ENCODE measurements at regions not wholly inside any gene's neighbourhood (a gene's known extent, or its start where the extent isn't known, plus 50 kb on each side); places are given as distances from the start of the nearest gene placed in this dataset.

DNA sequence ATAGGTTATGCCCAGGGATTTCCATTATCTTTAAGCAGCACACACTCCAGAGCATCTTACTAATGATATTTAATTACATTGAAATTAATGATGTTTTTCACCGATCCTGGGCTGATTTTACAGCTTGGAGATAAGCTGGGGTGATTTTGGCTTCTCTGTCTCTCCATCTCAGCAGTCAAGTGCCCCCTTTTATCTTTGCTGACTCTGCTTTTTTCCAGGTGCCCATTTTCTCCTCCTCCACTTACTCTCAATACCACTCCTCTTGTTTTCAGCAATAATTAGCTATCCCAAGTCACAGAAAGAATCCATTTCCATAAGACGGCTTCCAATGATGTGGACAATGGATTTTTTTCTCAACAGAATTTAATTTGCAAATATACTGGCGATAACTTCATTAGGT is 266.7 kb downstream of the GBA3 start:
- Histone ChIP-seq H3K27ac (ENCODE audit: low read length) (no peak overlapping the region), H3K9me3 (ENCODE audit: insufficient read depth, low read depth, low read length) (no peaks in the 10 kb centered on the region), H3K36me3 (ENCODE audit: insufficient read depth, low read depth, low read length) (no peaks in the 10 kb centered on the region), H3K9ac (ENCODE audit: low read depth, low read length) (no peak overlapping the region), H3K27me3 (ENCODE audit: insufficient read depth, low read length) (no peaks in the 10 kb centered on the region), H3K4me3 (ENCODE audit: low read length) (no peak overlapping the region), H3K4me1 (ENCODE audit: insufficient read depth, low read length) (no peaks in the 10 kb centered on the region)

DNA sequence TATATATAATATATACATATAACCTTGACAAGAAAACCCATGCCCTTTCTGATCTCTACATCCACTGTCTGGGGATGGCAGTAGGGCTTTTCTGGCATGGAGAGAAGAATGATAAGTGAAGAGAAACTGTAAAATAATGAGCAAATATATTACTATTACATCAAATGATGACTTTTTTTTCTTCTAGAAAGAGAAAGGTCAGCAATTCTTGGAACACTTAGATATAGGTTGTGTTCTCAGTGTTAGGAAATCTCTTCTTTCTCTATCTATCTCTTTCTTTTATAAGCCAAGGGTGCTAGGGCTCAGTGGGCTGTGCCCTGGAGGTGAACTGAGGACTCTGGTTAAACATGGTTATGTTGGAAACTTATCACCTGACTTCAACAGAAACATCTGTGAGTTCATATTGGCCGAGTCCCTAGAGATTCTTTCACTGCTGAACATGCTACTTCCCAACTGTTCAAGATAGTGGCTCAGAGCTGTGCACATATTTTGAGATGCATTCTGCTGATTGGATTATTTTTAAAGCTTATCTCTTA is 265.1 kb downstream of the GBA3 start:
- Histone ChIP-seq H3K9ac (ENCODE audit: low read depth, low read length) (no peak overlapping the region), H3K27me3 (ENCODE audit: insufficient read depth, low read length) (no peaks in the 10 kb centered on the region), H3K9me3 (ENCODE audit: insufficient read depth, low read depth, low read length) (no peaks in the 10 kb centered on the region), H3K4me3 (ENCODE audit: low read length) (no peak overlapping the region), H3K27ac (ENCODE audit: low read length) (no peak overlapping the region), H3K36me3 (ENCODE audit: insufficient read depth, low read depth, low read length) (no peaks in the 10 kb centered on the region), H3K4me1 (ENCODE audit: insufficient read depth, low read length) (no peaks in the 10 kb centered on the region)

DNA sequence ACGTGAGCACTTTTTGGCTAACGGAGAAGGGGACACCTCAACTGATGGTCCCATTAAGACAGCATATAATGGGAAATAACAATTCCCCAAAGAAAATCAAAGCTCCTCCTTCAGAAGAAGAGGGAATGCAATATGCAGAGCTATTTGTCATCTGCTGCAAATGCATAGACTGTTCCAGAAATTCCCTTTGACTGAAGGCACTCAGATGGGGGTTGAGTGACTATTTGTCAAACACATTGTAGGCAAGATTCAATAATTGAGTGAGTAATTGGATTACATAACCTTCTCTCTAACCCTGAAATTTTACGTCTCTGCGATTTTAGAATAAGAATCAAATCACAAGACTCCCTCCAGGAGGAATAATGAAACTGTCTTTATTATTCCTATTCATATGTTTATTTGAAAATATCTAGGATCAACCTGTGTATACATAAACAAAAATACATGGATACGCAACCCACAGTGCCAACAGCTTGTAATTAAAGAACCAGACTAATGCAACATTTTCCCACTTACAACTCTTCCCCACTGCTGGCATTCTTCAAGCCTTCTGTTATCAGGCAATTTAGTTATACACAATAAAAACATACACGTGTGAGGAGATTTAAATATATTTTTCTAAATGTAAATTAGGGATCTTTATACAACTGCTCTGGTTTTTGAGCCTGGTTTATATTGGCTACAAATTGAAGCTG is 256.6 kb downstream of the GBA3 start:
- Histone ChIP-seq H3K4me1 (ENCODE audit: insufficient read depth, low read length) (no peaks in the 10 kb centered on the region), H3K9me3 (ENCODE audit: insufficient read depth, low read depth, low read length) (no peaks in the 10 kb centered on the region), H3K27me3 (ENCODE audit: insufficient read depth, low read length) (peaks cover 8% of the 10 kb centered on the region; the same call in 1 of the 2 replicates), H3K9ac (ENCODE audit: low read depth, low read length) (no peak overlapping the region), H3K4me3 (ENCODE audit: low read length) (no peak overlapping the region), H3K36me3 (ENCODE audit: insufficient read depth, low read depth, low read length) (no peaks in the 10 kb centered on the region), H3K27ac (ENCODE audit: low read length) (no peak overlapping the region)

DNA sequence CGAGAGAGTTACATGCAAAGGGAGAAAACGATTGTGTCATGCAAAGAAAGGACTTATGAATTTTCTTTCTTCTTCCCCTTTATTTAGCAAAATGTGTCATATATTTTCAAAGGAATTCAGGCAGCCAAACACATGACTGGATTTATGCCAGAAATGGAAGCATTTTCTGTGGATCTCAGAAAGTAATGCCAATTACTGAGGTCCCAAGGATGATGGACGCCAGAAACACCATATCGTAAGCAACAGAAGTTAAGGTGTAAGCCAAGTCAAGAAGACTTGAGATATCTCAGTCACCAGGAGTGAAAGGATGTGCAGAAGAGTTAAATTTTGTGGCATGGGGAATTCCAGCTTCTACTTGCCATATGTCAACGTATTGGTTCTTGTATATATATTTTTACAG is 255.1 kb downstream of the GBA3 start:
- Histone ChIP-seq H3K4me3 (ENCODE audit: low read length) (no peak overlapping the region), H3K9me3 (ENCODE audit: insufficient read depth, low read depth, low read length) (no peaks in the 10 kb centered on the region), H3K36me3 (ENCODE audit: insufficient read depth, low read depth, low read length) (no peaks in the 10 kb centered on the region), H3K4me1 (ENCODE audit: insufficient read depth, low read length) (no peaks in the 10 kb centered on the region; the same call in 1 of the 2 replicates), H3K27ac (ENCODE audit: low read length) (no peak overlapping the region), H3K27me3 (ENCODE audit: insufficient read depth, low read length) (peaks cover 17% of the 10 kb centered on the region), H3K9ac (ENCODE audit: low read depth, low read length) (no peak overlapping the region)

DNA sequence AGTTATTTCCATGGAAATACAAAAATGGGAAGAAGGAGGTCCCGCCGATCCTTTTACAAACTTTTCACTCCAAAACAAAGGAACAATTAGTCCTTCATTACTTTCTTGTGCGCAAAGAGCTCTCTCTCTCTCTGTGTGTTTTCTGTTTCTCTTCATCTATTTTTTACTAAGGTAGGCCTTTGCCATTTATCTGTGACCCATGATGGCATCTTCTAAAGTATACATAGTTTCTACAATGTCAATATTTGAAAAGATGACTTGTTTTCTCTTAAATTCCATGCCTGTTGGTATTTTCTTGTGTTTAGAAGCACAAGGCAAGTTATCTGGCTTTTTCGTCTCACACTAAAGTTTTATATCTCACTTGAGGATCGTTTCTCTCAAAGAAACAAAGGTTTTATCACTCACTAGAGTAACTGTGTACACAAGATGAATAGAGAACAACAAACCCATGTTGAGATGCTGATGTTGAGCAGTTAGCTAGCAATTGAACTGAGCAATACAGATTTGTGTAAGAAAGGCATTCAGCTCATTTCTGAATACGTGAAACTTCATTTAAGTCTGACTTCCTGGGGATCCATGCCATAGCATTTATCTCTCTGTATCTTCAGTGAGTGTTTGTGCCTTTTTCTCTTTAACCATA is 250.3 kb downstream of the GBA3 start:
- peaks cover 32% of the 10 kb centered on the region for H3K27me3 ChIP-seq (ENCODE audit: insufficient read depth, low read length)
- H3K9ac ChIP-seq (ENCODE audit: low read depth, low read length) = no peak overlapping the region
- no peaks in the 10 kb centered on the region for H3K9me3 ChIP-seq (ENCODE audit: insufficient read depth, low read depth, low read length)
- peaks cover 4% of the 10 kb centered on the region; the same call in 1 of the 2 replicates for H3K4me1 ChIP-seq (ENCODE audit: insufficient read depth, low read length)
- H3K4me3 ChIP-seq (ENCODE audit: low read length) = peak overlapping the region; percentile 0; the same call in 1 of the 2 replicates
- H3K27ac ChIP-seq (ENCODE audit: low read length) = no peak overlapping the region
- H3K36me3 ChIP-seq (ENCODE audit: insufficient read depth, low read depth, low read length) = no peaks in the 10 kb centered on the region

DNA sequence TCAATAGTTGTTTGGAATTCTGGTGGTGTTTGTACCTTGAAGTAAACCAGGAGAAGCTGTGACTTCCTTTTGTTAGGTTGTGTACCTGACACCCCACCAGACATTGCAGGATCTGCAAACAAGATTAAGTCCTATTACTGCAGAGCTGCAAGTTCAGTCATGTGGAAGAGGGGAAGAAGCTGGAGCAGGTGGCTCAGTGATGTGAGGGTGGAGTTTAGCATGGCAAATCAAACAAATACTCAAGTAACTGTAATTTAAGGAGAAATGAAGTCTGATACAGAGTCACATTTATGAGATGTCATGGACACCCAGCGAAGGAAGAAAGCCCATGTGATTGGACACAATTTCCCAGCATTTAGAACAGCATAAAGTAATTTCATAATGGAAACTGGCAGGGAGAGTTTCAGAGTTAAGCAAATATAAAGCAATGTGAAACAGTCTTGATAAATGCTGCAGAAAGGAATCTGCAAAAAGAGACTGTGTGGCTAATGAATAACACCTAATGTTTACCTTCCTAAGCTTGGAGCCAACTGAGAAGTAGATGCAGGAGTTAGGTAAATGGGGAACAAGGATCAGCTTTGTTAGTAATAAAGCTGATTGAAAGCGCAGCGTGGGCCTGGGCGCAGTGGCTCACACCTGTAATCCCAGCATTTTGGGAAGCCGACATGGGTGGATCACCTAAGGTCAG is 249.1 kb downstream of the GBA3 start:
- H3K4me3 ChIP-seq (ENCODE audit: low read length) = no peak overlapping the region
- H3K36me3 ChIP-seq (ENCODE audit: insufficient read depth, low read depth, low read length) = no peaks in the 10 kb centered on the region
- no peaks in the 10 kb centered on the region for H3K9me3 ChIP-seq (ENCODE audit: insufficient read depth, low read depth, low read length)
- H3K27me3 ChIP-seq (ENCODE audit: insufficient read depth, low read length) = peaks cover 32% of the 10 kb centered on the region
- H3K9ac ChIP-seq (ENCODE audit: low read depth, low read length) = no peak overlapping the region
- peaks cover 4% of the 10 kb centered on the region; the same call in 1 of the 2 replicates for H3K4me1 ChIP-seq (ENCODE audit: insufficient read depth, low read length)
- H3K27ac ChIP-seq (ENCODE audit: low read length) = no peak overlapping the region

DNA sequence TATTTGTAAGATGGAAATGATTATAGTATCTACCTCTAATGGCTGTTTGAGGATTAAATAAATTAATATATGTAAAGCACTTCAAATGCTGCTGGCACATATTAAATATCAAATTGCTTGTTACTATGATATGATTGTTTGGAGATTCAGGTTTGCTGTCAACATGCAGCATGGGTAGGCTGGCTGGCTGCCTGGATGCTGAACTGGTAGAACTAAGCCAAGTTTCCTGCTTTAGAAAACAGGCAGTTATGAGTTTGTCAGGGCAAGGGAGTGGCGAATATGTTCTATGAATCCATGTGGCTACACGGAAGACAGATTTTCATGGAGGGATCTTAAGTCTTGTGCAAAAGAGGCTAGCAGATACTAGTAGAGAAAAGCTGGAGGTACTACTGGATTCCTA is 239.6 kb downstream of the GBA3 start:
- H3K9ac ChIP-seq (ENCODE audit: low read depth, low read length) = no peak overlapping the region
- H3K9me3 ChIP-seq (ENCODE audit: insufficient read depth, low read depth, low read length) = no peaks in the 10 kb centered on the region
- H3K4me3 ChIP-seq (ENCODE audit: low read length) = no peak overlapping the region
- no peaks in the 10 kb centered on the region for H3K4me1 ChIP-seq (ENCODE audit: insufficient read depth, low read length)
- no peaks in the 10 kb centered on the region for H3K36me3 ChIP-seq (ENCODE audit: insufficient read depth, low read depth, low read length)
- no peak overlapping the region for H3K27ac ChIP-seq (ENCODE audit: low read length)
- H3K27me3 ChIP-seq (ENCODE audit: insufficient read depth, low read length) = no peaks in the 10 kb centered on the region

DNA sequence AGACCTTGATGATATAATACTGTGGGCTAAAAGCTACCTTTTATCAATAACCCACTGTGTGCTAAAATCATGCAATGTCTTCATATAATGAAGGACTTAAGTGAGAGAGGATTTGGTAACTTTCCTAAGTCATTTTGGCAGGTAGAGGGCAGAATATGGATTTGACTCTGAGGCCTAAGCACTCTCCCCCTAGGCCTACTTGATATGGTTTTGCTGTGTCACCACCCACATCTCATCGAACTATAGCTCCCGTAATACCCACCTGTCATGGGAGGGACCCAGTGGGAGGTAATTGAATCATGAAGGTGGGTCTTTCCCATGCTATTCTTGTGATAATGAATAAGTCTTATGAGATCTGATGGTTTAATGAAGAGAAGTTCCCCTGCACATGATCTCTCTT is 229.7 kb downstream of the GBA3 start:
- H3K27ac ChIP-seq (ENCODE audit: low read length) = no peak overlapping the region
- H3K9me3 ChIP-seq (ENCODE audit: insufficient read depth, low read depth, low read length) = peaks cover 15% of the 10 kb centered on the region; the same call in 1 of the 2 replicates
- no peaks in the 10 kb centered on the region for H3K36me3 ChIP-seq (ENCODE audit: insufficient read depth, low read depth, low read length)
- no peak overlapping the region for H3K9ac ChIP-seq (ENCODE audit: low read depth, low read length)
- H3K4me3 ChIP-seq (ENCODE audit: low read length) = no peak overlapping the region
- no peaks in the 10 kb centered on the region for H3K27me3 ChIP-seq (ENCODE audit: insufficient read depth, low read length)
- H3K4me1 ChIP-seq (ENCODE audit: insufficient read depth, low read length) = no peaks in the 10 kb centered on the region

DNA sequence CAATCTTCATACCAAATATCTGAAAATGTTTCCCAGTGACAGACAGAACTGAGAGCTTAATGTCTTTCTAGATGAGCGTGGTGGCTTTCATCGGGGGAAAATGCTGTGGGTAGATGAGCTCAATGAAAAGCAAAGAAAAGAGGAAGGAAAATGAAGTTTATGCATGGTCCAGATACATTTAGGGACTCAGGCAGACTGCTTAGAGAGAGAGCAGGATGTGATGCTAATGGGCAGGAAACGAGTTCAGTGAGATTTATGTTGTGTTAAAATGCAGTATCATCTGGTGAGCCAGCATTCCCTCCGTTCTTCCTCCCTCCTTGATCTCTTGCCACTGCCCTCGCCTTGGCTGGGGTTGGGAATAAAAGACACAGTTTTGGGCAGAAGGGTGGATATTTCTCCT is 229.2 kb downstream of the GBA3 start:
- no peaks in the 10 kb centered on the region for H3K4me1 ChIP-seq (ENCODE audit: insufficient read depth, low read length)
- no peak overlapping the region for H3K9ac ChIP-seq (ENCODE audit: low read depth, low read length)
- H3K36me3 ChIP-seq (ENCODE audit: insufficient read depth, low read depth, low read length) = no peaks in the 10 kb centered on the region
- H3K4me3 ChIP-seq (ENCODE audit: low read length) = no peak overlapping the region
- H3K27me3 ChIP-seq (ENCODE audit: insufficient read depth, low read length) = no peaks in the 10 kb centered on the region
- peaks cover 15% of the 10 kb centered on the region; the same call in 1 of the 2 replicates for H3K9me3 ChIP-seq (ENCODE audit: insufficient read depth, low read depth, low read length)
- no peak overlapping the region for H3K27ac ChIP-seq (ENCODE audit: low read length)

DNA sequence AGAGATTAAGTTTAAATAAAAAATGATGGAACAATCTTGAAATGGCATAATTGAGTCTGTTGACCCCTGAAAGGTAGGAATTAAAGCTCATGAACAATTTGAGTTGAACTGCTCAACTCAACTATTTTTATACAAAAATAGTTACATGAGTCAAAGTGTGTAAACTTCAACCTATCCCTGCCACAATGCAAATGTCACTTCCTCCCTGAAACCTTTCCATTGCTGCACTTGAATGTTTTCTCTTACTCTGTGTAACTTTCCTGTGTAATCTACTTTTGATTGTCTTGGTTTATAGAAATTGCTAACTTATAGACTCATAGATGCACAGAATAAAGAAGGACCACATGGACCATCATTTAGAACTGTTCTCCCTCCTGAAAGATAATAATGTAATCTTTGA is 218.5 kb downstream of the GBA3 start:
- H3K27me3 ChIP-seq (ENCODE audit: insufficient read depth, low read length) = no peaks in the 10 kb centered on the region
- no peaks in the 10 kb centered on the region for H3K9me3 ChIP-seq (ENCODE audit: insufficient read depth, low read depth, low read length)
- H3K36me3 ChIP-seq (ENCODE audit: insufficient read depth, low read depth, low read length) = no peaks in the 10 kb centered on the region

DNA sequence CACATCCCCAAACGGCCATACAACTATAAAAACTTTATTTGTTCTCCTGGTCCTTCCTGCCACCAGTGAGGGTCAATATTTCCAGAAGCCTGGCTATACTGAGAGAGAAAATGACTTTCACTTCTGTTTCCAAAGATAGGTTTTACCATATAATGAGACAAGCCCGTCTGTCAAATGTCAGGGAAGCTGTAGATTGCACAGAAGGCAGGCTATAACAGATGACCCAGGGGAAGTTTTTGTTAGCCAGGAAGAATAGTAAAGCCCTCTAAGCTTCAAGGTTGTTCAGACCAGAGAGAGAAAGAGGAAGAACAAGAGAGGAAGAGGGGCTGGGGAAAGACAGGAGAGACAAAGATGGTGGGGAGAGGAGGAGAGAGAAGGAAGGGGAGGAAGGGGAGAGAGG is 217.5 kb downstream of the GBA3 start:
- Histone ChIP-seq H3K4me3 (ENCODE audit: low read length) (no peak overlapping the region), H3K27ac (ENCODE audit: low read length) (no peak overlapping the region), H3K36me3 (ENCODE audit: insufficient read depth, low read depth, low read length) (no peaks in the 10 kb centered on the region), H3K9me3 (ENCODE audit: insufficient read depth, low read depth, low read length) (no peaks in the 10 kb centered on the region), H3K27me3 (ENCODE audit: insufficient read depth, low read length) (no peaks in the 10 kb centered on the region), H3K4me1 (ENCODE audit: insufficient read depth, low read length) (no peaks in the 10 kb centered on the region), H3K9ac (ENCODE audit: low read depth, low read length) (no peak overlapping the region)

More for the DNA sequence above, 218.5 kb downstream of the GBA3 start:
- Histone ChIP-seq H3K4me1 (ENCODE audit: insufficient read depth, low read length) (no peaks in the 10 kb centered on the region), H3K4me3 (ENCODE audit: low read length) (no peak overlapping the region), H3K27ac (ENCODE audit: low read length) (no peak overlapping the region), H3K9ac (ENCODE audit: low read depth, low read length) (no peak overlapping the region)
